HUES6 (cell line): ENCODE measurements at regions not wholly inside any gene's neighbourhood (a gene's known extent, or its start where the extent isn't known, plus 50 kb on each side); places are given as distances from the start of the nearest gene placed in this dataset.

Experiments used
- H3K27ac ChIP-seq: 2 replicates; pipeline ENCODE4 v1.7.0; 2013; ENCODE audit warnings: low read depth, mild to moderate bottlenecking, low read length, inconsistent platforms
- H3K27me3 ChIP-seq: 2 replicates; pipeline ENCODE4 v1.6.1; 2013; ENCODE audit warnings: low read length; ENCODE audit not compliant: control insufficient read depth, insufficient read depth
- H3K36me3 ChIP-seq: 2 replicates; pipeline ENCODE4 v1.6.1; 2013; ENCODE audit warnings: low read length; ENCODE audit not compliant: control insufficient read depth, insufficient read depth
- H3K4me1 ChIP-seq: 2 replicates; pipeline ENCODE4 v1.6.1; 2013; ENCODE audit warnings: low read length; ENCODE audit not compliant: control insufficient read depth, insufficient read depth
- H3K4me3 ChIP-seq: 2 replicates; pipeline ENCODE4 v1.5.1; 2013; ENCODE audit warnings: low read depth, low read length
- H3K9ac ChIP-seq: one replicate; pipeline ENCODE4 v1.6.1; 2013; ENCODE audit warnings: mild to moderate bottlenecking, low read length
- H3K9me3 ChIP-seq: 2 replicates; pipeline ENCODE4 v1.6.1; 2013; ENCODE audit warnings: low read depth, low read length; ENCODE audit not compliant: control insufficient read depth, insufficient read depth

DNA sequence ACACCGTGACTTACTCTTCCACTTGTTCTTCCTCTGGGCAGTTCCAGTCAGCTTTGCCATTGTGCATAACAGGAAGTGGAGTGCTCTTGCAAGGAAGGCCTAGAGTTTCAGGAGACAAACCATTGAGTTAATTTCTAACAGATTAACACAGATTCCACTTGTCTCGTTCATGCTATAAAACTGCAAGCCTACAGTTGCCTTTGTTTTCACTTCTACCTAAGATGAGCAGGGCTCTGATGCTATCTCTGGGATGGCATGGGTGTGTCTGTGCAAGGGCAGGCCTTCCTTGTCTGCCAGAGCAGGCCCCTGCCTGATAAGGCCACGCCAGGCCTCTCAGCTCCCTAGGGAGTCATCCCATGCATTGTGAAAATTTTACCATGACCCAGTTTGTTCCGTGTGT lies 67.7 kb upstream of the PGRMC2 start:
- no peak overlapping the region for H3K4me3 ChIP-seq
- H3K27ac ChIP-seq: peak overlapping the region; percentile 17; the same call in 1 of the 2 replicates
- no peaks in the 10 kb centered on the region for H3K27me3 ChIP-seq
- peaks cover 25% of the 10 kb centered on the region for H3K4me1 ChIP-seq
- peak overlapping the region; percentile 7 for H3K9ac ChIP-seq
- H3K36me3 ChIP-seq: no peaks in the 10 kb centered on the region
- H3K9me3 ChIP-seq: peaks cover 20% of the 10 kb centered on the region

DNA sequence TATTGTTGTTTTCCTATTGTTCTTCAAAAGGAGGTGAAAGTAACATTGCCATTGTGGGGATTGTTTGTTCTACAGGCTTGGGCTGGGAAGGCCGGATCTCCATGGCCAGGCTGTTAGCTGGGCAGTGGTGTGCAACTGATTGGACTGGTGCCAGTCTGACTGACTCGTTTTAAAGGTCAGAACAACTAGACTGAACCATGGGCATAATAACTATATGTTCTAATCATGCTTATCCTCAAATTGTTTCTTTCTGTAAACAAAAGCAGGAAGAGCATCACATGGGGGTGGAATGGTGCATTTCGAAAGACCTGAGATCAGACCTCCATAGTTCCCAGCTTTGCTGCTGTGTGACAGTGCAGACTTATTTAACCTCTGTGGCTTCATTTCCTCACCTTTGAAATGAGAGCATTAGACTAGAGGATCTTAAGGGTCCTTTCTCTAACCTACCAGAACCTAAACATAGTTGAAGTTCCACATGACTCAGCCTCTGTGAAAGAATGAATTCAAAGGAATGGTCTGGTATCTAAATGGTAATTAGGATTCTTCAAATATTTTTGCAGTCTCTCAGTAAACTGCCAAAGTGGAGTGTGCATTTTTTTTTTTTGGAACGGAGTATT lies 66.7 kb upstream of the PGRMC2 start:
- H3K4me3 ChIP-seq: no peak overlapping the region
- H3K9ac ChIP-seq: peak overlapping the region; percentile 10
- H3K27ac ChIP-seq: peak overlapping the region; percentile 52; the same call in 1 of the 2 replicates
- H3K9me3 ChIP-seq: peaks cover 20% of the 10 kb centered on the region
- H3K27me3 ChIP-seq: no peaks in the 10 kb centered on the region
- peaks cover 35% of the 10 kb centered on the region for H3K4me1 ChIP-seq
- H3K36me3 ChIP-seq: no peaks in the 10 kb centered on the region

DNA sequence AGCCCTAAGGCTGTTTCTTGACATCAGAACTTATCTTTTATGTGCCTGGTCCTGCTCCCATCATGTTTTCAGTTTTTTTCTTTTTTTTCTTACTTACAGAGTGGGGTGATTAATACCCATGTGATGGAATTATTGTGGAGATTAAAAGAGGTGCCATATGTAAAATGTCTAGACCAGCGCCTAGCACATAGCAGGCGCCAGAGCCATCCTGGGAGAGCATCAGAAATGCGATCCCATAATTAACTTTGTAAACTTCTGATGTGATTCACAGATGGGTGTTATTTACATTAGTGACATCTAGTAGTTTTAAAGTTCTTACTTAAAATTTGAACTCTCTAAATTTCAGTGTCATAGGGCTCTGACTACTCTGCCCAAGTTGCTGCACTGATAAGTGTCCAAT lies 66.2 kb upstream of the PGRMC2 start:
- Histone ChIP-seq H3K27me3 (no peaks in the 10 kb centered on the region), H3K27ac (peak overlapping the region; percentile 52; the same call in 1 of the 2 replicates), H3K9me3 (peaks cover 20% of the 10 kb centered on the region), H3K4me1 (peaks cover 35% of the 10 kb centered on the region), H3K4me3 (no peak overlapping the region), H3K9ac (peak overlapping the region; percentile 10), H3K36me3 (no peaks in the 10 kb centered on the region)

DNA sequence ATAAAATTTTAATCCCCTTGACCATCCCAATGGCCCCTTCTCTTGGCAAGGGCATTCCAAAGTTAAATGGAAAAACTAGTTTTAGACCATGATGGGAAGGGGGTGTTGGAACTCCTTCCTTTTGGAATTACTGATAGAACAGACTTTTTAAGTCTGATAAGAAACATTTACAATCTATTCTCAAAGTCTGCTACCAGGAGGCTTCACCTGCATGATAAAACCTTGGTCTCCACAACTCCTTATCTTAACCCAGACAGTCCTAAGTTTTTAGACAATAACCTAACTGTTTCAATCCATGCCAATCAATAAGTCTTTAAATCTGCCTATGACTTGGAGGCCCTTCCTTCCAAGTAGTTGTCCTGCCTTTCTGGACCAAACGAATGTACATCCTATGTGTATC lies 63.9 kb upstream of the PGRMC2 start:
- no peak overlapping the region for H3K27ac ChIP-seq

DNA sequence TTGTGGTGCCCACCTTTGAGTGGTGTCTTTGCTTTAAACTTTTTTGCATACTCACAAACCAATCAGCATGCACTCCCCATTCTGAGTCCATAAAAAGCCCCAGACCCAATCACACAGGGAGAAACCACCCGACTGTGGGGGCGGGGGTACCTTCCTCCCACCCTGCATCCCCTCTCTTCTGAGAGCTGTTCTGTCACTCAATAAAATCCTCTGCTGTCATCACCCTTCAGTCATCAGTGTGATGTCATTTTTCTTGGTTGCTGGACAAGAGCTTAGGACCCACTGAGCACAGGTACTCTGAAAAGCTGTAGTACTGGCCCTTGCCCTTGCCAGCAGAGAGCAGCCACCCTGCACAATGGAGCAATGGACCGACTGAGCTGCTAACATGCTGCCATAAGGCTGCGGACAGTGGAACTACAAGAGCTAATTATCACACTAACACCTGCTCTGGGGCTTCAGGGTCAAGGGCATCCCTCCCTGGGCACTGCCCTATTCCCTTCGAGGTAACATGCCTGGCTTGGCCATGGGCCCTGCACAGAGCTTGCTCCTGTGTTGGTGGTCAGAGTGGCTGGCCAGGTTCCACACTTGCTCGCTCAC lies 62.9 kb upstream of the PGRMC2 start:
- no peak overlapping the region for H3K4me3 ChIP-seq
- no peaks in the 10 kb centered on the region for H3K36me3 ChIP-seq
- H3K9ac ChIP-seq: peak overlapping the region; percentile 10
- peaks cover 35% of the 10 kb centered on the region for H3K4me1 ChIP-seq
- no peak overlapping the region; the same call in 1 of the 2 replicates for H3K27ac ChIP-seq
- H3K27me3 ChIP-seq: no peaks in the 10 kb centered on the region
- H3K9me3 ChIP-seq: no peaks in the 10 kb centered on the region

More for the DNA sequence above, 63.9 kb upstream of the PGRMC2 start:
- Histone ChIP-seq H3K9me3 (peaks cover 2% of the 10 kb centered on the region; the same call in 1 of the 2 replicates), H3K27me3 (no peaks in the 10 kb centered on the region), H3K4me3 (no peak overlapping the region), H3K4me1 (peaks cover 35% of the 10 kb centered on the region), H3K36me3 (no peaks in the 10 kb centered on the region), H3K9ac (no peak overlapping the region)

DNA sequence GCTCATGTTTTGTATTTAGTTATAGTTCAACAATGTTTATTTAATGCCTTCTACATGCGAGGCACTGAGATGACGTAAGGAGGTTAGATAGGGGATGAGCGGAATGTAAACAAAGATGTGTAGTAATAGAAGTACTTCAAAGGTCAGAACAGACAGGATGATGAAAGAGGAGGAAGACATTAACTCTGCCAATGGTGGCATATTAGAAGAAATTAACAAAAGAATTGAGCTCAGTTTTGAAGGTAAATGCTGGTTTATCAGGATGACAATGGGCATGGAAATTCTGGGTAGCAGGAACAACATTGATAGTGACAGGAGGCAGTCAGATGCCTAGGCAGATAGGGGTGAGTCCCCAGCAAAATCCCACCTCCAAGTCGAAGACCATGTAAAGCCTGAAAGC lies 62.3 kb upstream of the PGRMC2 start:
- H3K9ac ChIP-seq: no peak overlapping the region
- no peaks in the 10 kb centered on the region for H3K9me3 ChIP-seq
- peak overlapping the region; percentile 66 for H3K27ac ChIP-seq
- H3K4me1 ChIP-seq: peaks cover 29% of the 10 kb centered on the region
- no peak overlapping the region for H3K4me3 ChIP-seq
- H3K36me3 ChIP-seq: no peaks in the 10 kb centered on the region
- no peaks in the 10 kb centered on the region for H3K27me3 ChIP-seq

DNA sequence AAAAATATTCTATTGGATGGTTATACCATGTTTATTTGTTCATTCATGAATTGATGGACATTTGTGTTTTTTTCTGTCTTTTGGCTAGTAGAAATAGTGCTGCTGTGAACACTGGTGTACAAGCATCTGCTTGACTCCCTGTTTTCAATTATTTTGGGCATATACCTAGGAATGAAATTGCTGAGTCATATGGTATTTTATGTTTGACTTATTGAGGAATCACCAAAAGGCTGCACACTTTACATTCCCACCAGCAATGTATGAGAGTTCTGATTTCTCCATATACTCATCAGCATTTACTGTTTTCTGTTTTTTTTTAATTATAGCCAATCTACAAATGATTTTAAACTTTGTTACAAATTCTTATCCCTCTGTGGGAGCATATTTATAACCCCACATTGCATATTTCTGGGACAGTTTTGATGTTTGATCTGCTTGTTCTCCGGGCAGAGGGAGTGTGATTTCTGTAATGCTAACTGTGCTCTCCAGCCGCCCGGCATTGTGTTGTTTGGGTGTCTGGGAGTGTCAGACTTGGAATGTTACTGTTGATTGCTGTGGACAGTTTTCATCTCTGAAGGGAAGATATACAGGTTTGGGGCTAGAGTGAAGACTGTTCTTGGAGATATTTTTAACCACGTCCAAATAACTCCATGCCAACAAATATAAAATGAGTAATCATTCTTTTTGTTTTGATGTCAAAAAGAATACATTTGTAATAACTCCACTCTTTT lies 60.5 kb upstream of the PGRMC2 start:
- Histone ChIP-seq H3K9me3 (no peaks in the 10 kb centered on the region), H3K27ac (no peak overlapping the region), H3K36me3 (no peaks in the 10 kb centered on the region), H3K9ac (no peak overlapping the region), H3K4me3 (no peak overlapping the region), H3K27me3 (no peaks in the 10 kb centered on the region), H3K4me1 (peaks cover 17% of the 10 kb centered on the region)

DNA sequence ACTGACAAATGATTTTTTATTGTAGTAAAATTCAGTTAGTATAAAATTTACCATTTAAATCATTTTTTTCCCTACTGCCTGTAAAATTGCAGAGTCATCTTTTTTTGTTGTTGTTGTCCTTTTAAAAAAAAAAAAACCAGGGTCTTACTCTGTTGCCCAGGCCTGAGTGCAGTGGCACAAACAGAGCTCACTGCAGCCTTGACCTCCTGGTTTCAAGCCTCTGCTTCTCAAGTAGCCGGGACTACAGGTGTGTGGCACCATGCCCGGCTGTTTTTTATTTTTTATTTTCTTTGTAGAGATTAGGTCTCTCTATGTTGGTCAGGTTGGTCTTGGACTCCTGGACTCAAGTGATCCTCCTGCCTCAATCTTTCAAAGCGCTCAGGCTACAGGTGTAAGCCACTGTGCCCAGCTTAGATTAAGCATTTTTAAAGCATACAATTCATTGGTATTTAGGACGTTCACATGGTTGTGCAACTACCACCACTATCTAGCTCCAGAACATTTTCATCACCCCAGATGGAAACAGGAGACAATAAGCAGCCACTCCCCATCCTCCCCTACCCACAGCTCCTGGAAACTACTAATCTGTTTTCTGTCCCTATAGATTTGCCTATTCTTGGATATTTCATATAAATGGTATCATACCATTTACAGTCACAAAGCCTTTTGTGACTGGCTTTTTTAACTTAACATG lies 59.7 kb upstream of the PGRMC2 start:
- H3K4me1 ChIP-seq: peaks cover 17% of the 10 kb centered on the region
- no peak overlapping the region for H3K4me3 ChIP-seq
- H3K9me3 ChIP-seq: no peaks in the 10 kb centered on the region
- no peaks in the 10 kb centered on the region for H3K36me3 ChIP-seq
- no peak overlapping the region for H3K9ac ChIP-seq
- H3K27me3 ChIP-seq: no peaks in the 10 kb centered on the region
- no peak overlapping the region for H3K27ac ChIP-seq

DNA sequence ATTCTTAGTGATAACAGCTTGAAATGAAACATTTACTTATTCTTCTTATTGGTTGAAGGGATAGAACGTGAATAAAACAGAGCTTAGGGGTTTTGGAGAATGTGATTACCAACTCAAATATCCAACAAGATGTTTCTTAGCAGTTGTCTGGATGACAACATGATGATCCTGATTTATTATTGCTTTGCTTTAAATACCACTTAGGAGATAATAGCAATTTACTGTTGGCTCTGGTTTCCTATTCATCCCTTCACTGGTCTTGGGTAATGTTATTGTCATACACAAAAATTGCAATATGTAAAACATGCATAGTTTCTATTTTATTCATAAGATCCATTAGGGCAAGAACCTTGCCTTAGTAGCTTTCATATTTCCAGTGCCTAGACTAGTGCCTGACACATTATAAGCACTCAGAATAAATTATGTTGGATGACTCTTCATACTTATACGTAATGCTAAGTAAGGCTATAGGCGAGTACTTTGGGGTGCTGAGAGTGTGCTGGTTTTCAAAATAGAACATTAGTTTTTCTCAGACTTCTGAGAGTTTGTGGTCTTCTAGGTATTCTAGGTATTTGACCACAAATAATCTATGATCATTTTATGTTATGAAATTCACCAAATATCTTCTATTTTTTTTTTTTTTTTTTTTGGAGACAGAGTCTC lies 58.6 kb upstream of the PGRMC2 start:
- Histone ChIP-seq H3K4me3 (no peak overlapping the region), H3K4me1 (peaks cover 17% of the 10 kb centered on the region), H3K27ac (no peak overlapping the region), H3K36me3 (no peaks in the 10 kb centered on the region), H3K9me3 (no peaks in the 10 kb centered on the region), H3K9ac (no peak overlapping the region), H3K27me3 (no peaks in the 10 kb centered on the region)

DNA sequence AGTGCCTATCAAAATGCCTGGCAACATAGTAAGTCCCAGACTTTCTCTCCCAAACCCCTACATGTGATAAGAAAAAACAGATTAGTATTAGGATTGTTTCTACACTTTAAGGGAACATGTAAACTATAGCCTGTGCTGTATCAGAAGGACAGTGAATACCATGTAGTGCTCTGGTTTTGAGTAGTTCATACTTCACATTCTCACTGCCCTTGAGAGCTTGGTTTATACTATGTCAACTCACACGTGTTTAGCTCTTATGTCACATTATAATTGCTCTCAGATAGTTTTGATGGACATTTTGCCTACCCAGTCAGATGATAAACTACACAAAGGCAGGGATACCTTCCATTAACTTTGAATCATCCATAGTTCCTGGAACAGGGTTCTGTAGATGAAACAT lies 58.0 kb upstream of the PGRMC2 start:
- H3K9ac ChIP-seq: no peak overlapping the region
- H3K9me3 ChIP-seq: no peaks in the 10 kb centered on the region
- H3K27me3 ChIP-seq: no peaks in the 10 kb centered on the region

More for the DNA sequence above, 58.0 kb upstream of the PGRMC2 start:
- Histone ChIP-seq H3K27ac (no peak overlapping the region), H3K4me3 (no peak overlapping the region), H3K4me1 (peaks cover 13% of the 10 kb centered on the region), H3K36me3 (no peaks in the 10 kb centered on the region)
